Mesendoderm (in vitro differentiated cells): ENCODE measurements at regions not wholly inside any gene's neighbourhood (a gene's known extent, or its start where the extent isn't known, plus 50 kb on each side); places are given as distances from the start of the nearest gene placed in this dataset.

ENCODE experiments used
- DNase-seq: peaks from one replicate; pipeline ENCODE4 v3.0.0; 2013
- H2AK5ac ChIP-seq: 2 replicates; pipeline ENCODE4 v1.6.1; 2013; ENCODE audit warnings: low read length, inconsistent platforms
- H2BK120ac ChIP-seq: 2 replicates; pipeline ENCODE4 v1.6.1; 2013; ENCODE audit warnings: low read depth, mild to moderate bottlenecking, low read length, moderate library complexity, mixed read lengths
- H2BK15ac ChIP-seq: replicated peaks from 2 replicates; pipeline ENCODE4 v1.6.1; 2013; ENCODE audit warnings: low read depth, mild to moderate bottlenecking, moderate library complexity
- H2BK5ac ChIP-seq: 2 replicates; pipeline ENCODE4 v1.6.1; 2013; ENCODE audit warnings: low read length, inconsistent platforms
- H3K18ac ChIP-seq: 2 replicates; pipeline ENCODE4 v1.6.1; 2013; ENCODE audit warnings: mild to moderate bottlenecking, low read length, mixed read lengths
- H3K23ac ChIP-seq: one replicate; pipeline ENCODE4 v1.6.1; 2013; ENCODE audit warnings: low read length
- H3K27ac ChIP-seq: 2 replicates; pipeline ENCODE4 v1.5.1; 2013; ENCODE audit warnings: low read depth, mild to moderate bottlenecking, inconsistent platforms, low read length, moderate library complexity
- H3K27me3 ChIP-seq: 2 replicates; pipeline ENCODE4 v1.6.1; 2013; ENCODE audit warnings: low read length, control low read depth, mild to moderate bottlenecking, inconsistent platforms; ENCODE audit not compliant: insufficient read depth, poor library complexity
- H3K36me3 ChIP-seq: 2 replicates; pipeline ENCODE4 v1.6.1; 2013; ENCODE audit warnings: low read length, inconsistent platforms; ENCODE audit not compliant: control insufficient read depth, insufficient read depth
- H3K4ac ChIP-seq: one replicate; pipeline ENCODE4 v1.6.1; 2013; ENCODE audit warnings: low read depth, mild to moderate bottlenecking, low read length, moderate library complexity
- H3K4me1 ChIP-seq: 2 replicates; pipeline ENCODE4 v1.6.1; 2013; ENCODE audit warnings: low read depth, low read length, inconsistent platforms; ENCODE audit not compliant: control insufficient read depth
- H3K4me2 ChIP-seq: 2 replicates; pipeline ENCODE4 v1.6.1; 2013; ENCODE audit warnings: low read length
- H3K4me3 ChIP-seq: 2 replicates; pipeline ENCODE4 v1.5.1; 2013; ENCODE audit warnings: mild to moderate bottlenecking, low read length
- H3K56ac ChIP-seq: one replicate; pipeline ENCODE4 v1.6.1; 2013; ENCODE audit warnings: low read length
- H3K79me1 ChIP-seq: 2 replicates; pipeline ENCODE4 v1.6.1; 2013; ENCODE audit warnings: low read length, inconsistent platforms
- H3K79me2 ChIP-seq: 2 replicates; pipeline ENCODE4 v1.6.1; 2013; ENCODE audit warnings: mild to moderate bottlenecking, low read length; ENCODE audit not compliant: control insufficient read depth, insufficient read depth
- H3K9ac ChIP-seq: 2 replicates; pipeline ENCODE4 v1.6.1; 2013; ENCODE audit warnings: low read length, inconsistent platforms
- H4K5ac ChIP-seq: one replicate; pipeline ENCODE4 v1.6.1; 2013; ENCODE audit warnings: low read length
- H4K8ac ChIP-seq: one replicate; pipeline ENCODE4 v1.6.1; 2013; ENCODE audit warnings: low read depth, mild to moderate bottlenecking, control low read depth, low read length, moderate library complexity
- WGBS: extraction: QIAGEN DNeasy Blood & Tissue Kit; methylation state at CpG from one replicate; pipeline ENCODE4 v1.1.7; 2013; ENCODE audit warnings: low lambda C conversion rate, missing lambda C conversion rate; ENCODE audit not compliant: insufficient coverage; ENCODE audit errors: extremely low coverage; 5-methylcytosine and 5-hydroxymethylcytosine counted together

DNA sequence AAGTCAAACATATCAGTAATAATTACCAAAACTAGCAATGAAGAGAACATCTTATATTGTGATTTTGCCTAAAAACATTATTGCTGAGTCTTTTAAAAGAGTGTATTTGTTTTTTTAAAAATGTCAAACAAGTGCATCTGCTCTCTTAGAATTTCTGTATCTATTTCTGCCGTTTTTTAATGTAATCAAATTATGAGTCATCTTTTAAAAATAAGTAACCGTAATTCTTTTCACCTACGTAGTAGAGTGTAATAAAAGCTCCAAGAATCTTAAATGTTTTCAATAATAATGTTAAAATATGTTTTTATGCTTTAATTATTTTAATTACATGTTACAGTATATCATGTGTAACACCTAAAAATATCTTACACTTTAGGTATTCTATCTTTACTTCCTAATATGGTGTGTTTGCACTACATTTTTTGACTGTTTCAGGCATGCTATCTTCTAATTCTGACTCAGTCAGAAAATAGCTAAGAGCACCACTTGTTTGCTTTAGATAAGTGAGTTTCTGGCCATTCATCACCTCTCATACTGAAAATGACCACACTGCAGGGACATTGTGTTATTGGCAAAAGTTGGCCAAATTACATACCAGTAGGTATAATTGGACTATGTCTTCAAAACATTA, 368.5 kb downstream of the PCDH7 start:
- H4K5ac ChIP-seq: no peak overlapping the region
- H3K79me2 ChIP-seq: no peaks in the 10 kb centered on the region
- H3K18ac ChIP-seq: no peak overlapping the region
- H3K36me3 ChIP-seq: no peaks in the 10 kb centered on the region
- no peak for DNase-seq
- no peak overlapping the region for H3K56ac ChIP-seq
- no peak overlapping the region for H3K4me3 ChIP-seq
- H2AK5ac ChIP-seq: no peak overlapping the region
- H3K23ac ChIP-seq: no peak overlapping the region
- H4K8ac ChIP-seq: no peak overlapping the region
- no CpG with 5 or more reads among the region's 3 CpGs for WGBS
- H3K9ac ChIP-seq: no peak overlapping the region
- no peak overlapping the region for H3K27ac ChIP-seq
- H2BK15ac ChIP-seq: no peak overlapping the region
- no peak overlapping the region for H3K4ac ChIP-seq
- H3K4me2 ChIP-seq: no peak overlapping the region
- no peak overlapping the region for H2BK5ac ChIP-seq
- H3K27me3 ChIP-seq: no peaks in the 10 kb centered on the region
- H3K79me1 ChIP-seq: no peaks in the 10 kb centered on the region
- H3K4me1 ChIP-seq: no peaks in the 10 kb centered on the region
- H2BK120ac ChIP-seq: no peak overlapping the region

DNA sequence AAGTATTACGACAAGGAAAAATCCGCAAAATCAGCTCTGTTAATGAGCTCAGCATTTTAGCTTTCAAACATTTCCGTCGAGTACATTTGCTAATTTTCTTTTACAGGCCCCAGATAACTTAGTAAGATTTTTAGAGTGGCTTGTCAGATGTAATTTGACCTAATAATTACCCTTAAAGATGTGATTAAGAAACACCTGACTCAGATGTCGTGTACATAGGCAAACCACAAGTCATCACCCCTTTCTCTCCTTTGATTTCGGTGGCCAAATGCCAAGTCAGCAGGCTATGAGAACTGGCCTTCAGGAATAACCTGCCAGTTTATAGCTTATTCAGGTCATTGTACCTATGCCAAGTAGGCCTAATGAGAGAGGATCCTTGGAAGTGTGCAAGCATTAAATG, 369.6 kb downstream of the PCDH7 start:
- Histone ChIP-seq H4K8ac (no peak overlapping the region), H3K36me3 (no peaks in the 10 kb centered on the region), H3K4me3 (no peak overlapping the region), H3K79me2 (no peaks in the 10 kb centered on the region), H3K23ac (no peak overlapping the region), H3K4me1 (no peaks in the 10 kb centered on the region), H3K27me3 (no peaks in the 10 kb centered on the region), H3K56ac (no peak overlapping the region), H2AK5ac (no peak overlapping the region), H3K27ac (no peak overlapping the region), H2BK15ac (no peak overlapping the region), H3K18ac (no peak overlapping the region), H4K5ac (no peak overlapping the region), H3K79me1 (no peaks in the 10 kb centered on the region), H3K9ac (no peak overlapping the region), H3K4me2 (no peak overlapping the region), H2BK5ac (no peak overlapping the region), H2BK120ac (no peak overlapping the region), H3K4ac (no peak overlapping the region)
- no peak for DNase-seq
- no CpG with 5 or more reads among the region's 6 CpGs for WGBS

DNA sequence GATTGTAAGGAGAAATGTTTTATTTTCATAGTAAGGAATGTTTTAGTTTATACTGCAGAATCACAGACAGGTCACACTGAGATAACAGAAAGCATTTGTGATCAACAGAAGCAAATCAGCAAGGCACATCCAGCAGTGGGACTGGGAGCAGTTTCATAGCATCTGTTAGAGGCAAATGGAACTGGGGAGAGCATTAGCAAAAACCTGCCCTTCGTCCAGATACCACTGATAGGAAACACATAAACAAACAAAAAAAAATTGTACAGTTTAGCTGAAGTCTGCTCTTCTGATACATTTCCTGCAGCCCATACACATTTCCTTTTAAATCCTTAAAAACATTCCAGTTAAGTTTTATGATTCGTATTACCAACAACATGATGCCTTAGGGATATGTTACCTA, 374.3 kb downstream of the PCDH7 start:
- H3K36me3 ChIP-seq: no peaks in the 10 kb centered on the region
- no peak overlapping the region for H3K4me2 ChIP-seq
- no peak for DNase-seq
- H3K4me1 ChIP-seq: no peaks in the 10 kb centered on the region
- WGBS: no CpG with 5 or more reads among the region's 2 CpGs
- H2BK15ac ChIP-seq: no peak overlapping the region
- no peak overlapping the region for H2BK120ac ChIP-seq
- H3K79me1 ChIP-seq: no peaks in the 10 kb centered on the region
- H4K8ac ChIP-seq: no peak overlapping the region
- no peak overlapping the region for H3K4me3 ChIP-seq
- H2BK5ac ChIP-seq: no peak overlapping the region
- H3K4ac ChIP-seq: no peak overlapping the region
- H3K27ac ChIP-seq: no peak overlapping the region
- H3K9ac ChIP-seq: no peak overlapping the region
- no peak overlapping the region for H3K23ac ChIP-seq
- H2AK5ac ChIP-seq: no peak overlapping the region
- no peaks in the 10 kb centered on the region for H3K27me3 ChIP-seq
- no peak overlapping the region for H4K5ac ChIP-seq
- H3K79me2 ChIP-seq: no peaks in the 10 kb centered on the region
- H3K18ac ChIP-seq: no peak overlapping the region
- no peak overlapping the region for H3K56ac ChIP-seq

DNA sequence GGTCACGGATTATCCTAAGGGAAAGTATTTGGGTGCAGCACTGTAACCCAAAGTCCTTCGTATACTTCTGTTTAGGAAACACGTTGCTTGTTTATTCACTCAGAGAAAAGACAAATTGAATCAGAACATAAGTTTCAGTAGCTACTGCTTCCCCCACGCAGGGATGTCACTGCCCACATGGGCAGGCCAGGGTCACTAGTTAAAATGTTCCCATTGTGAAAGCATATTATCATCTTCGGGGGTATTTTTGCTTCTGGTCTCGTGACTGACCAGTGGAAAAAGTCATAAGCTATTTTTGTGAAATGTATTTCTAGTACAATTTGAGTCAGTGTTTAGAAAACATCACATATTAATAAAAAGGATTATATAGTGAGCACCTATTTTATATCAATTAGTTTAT, 377.8 kb downstream of the PCDH7 start:
- no peak overlapping the region for H3K4ac ChIP-seq
- H3K56ac ChIP-seq: no peak overlapping the region
- no peak overlapping the region for H4K8ac ChIP-seq
- H3K79me1 ChIP-seq: no peaks in the 10 kb centered on the region
- no peak overlapping the region for H2BK5ac ChIP-seq
- no peak overlapping the region for H3K27ac ChIP-seq
- no peak overlapping the region for H3K9ac ChIP-seq
- H3K4me3 ChIP-seq: no peak overlapping the region
- H3K36me3 ChIP-seq: no peaks in the 10 kb centered on the region
- H3K4me1 ChIP-seq: no peaks in the 10 kb centered on the region
- H3K4me2 ChIP-seq: no peak overlapping the region
- no peak overlapping the region for H4K5ac ChIP-seq
- H2BK15ac ChIP-seq: no peak overlapping the region
- no peak overlapping the region for H3K18ac ChIP-seq
- WGBS: no CpG with 5 or more reads among the region's 6 CpGs
- H2BK120ac ChIP-seq: no peak overlapping the region
- no peaks in the 10 kb centered on the region for H3K27me3 ChIP-seq
- H3K23ac ChIP-seq: no peak overlapping the region
- H2AK5ac ChIP-seq: no peak overlapping the region
- no peak for DNase-seq
- H3K79me2 ChIP-seq: no peaks in the 10 kb centered on the region

DNA sequence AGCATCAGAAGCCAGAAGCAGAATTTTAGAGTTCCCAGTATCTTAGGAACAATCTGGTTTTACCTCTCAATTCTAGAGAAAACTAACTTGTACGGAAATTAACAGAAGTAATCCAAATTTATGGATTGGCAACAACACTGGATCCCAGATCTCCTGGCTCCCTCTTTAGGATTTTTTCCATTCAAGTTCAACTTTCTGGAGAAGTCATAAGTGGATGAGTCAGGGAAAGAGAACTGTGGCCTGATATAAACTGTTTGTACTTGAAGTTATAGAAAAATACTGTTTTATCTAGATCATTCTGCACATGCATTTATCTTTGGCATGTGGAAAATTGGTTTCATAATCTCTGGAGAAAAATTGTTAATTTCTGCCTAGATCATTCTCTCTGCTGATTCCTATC, 380.4 kb downstream of the PCDH7 start:
- Histone ChIP-seq H4K8ac (no peak overlapping the region), H2AK5ac (no peak overlapping the region)
- WGBS: no CpG with 5 or more reads among the region's 1 CpG

DNA sequence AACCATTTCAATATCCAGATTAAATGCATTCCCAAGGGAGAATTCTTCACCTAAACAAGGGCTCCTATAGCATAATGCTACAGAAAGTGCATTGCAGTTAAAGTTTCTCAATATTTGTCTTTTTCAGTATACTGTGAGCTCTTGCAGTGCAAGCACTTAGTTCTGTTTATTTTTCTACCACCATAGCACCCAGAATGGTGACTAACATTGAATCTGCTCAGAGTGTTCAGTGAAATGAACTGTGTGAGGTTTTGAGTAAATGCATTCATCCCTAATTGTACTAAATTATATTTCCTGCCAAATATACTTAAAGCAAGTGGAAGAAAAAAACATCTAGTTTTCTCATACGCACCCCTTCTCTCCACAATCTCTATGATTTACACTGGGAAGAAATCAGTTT, 383.9 kb downstream of the PCDH7 start:
- H2BK15ac ChIP-seq: no peak overlapping the region
- DNase-seq: no peak
- no peak overlapping the region for H3K4me3 ChIP-seq
- no peaks in the 10 kb centered on the region for H3K36me3 ChIP-seq
- no peak overlapping the region for H4K5ac ChIP-seq
- no peak overlapping the region for H3K9ac ChIP-seq
- H2BK120ac ChIP-seq: no peak overlapping the region
- no peak overlapping the region for H3K18ac ChIP-seq
- H2AK5ac ChIP-seq: no peak overlapping the region
- no peak overlapping the region for H4K8ac ChIP-seq
- no peaks in the 10 kb centered on the region for H3K79me1 ChIP-seq
- no peak overlapping the region for H3K27ac ChIP-seq
- H3K23ac ChIP-seq: no peak overlapping the region
- no CpG with 5 or more reads among the region's 1 CpG for WGBS
- no peaks in the 10 kb centered on the region for H3K27me3 ChIP-seq
- H3K79me2 ChIP-seq: no peaks in the 10 kb centered on the region
- no peak overlapping the region for H3K56ac ChIP-seq
- no peak overlapping the region for H3K4ac ChIP-seq
- no peak overlapping the region for H3K4me2 ChIP-seq
- H3K4me1 ChIP-seq: no peaks in the 10 kb centered on the region
- H2BK5ac ChIP-seq: no peak overlapping the region

More for the DNA sequence above, 380.4 kb downstream of the PCDH7 start:
- Histone ChIP-seq H3K4ac (no peak overlapping the region), H3K4me1 (no peaks in the 10 kb centered on the region), H3K18ac (no peak overlapping the region), H3K56ac (no peak overlapping the region), H3K4me2 (no peak overlapping the region), H3K27me3 (no peaks in the 10 kb centered on the region), H3K79me2 (no peaks in the 10 kb centered on the region), H2BK15ac (no peak overlapping the region), H3K23ac (no peak overlapping the region), H2BK5ac (no peak overlapping the region), H3K9ac (no peak overlapping the region), H3K27ac (no peak overlapping the region), H4K5ac (no peak overlapping the region), H3K4me3 (no peak overlapping the region), H2BK120ac (no peak overlapping the region), H3K79me1 (no peaks in the 10 kb centered on the region), H3K36me3 (no peaks in the 10 kb centered on the region)
- DNase-seq: no peak
